GM20000 (cell line): ENCODE measurements at regions not wholly inside any gene's neighbourhood (a gene's known extent, or its start where the extent isn't known, plus 50 kb on each side); places are given as distances from the start of the nearest gene placed in this dataset.
"Not testable (repeated sequence)": the region's sequence is repeated elsewhere in the genome, so short reads cannot be mapped to it uniquely, and the experiment has no call there.

Experiments
- DNase-seq: peaks from one replicate; pipeline ENCODE4 v3.0.0; 2012; ENCODE audit warnings: low spot score
- CTCF ChIP-seq: IDR thresholded peaks from 2 replicates; pipeline ENCODE4 v1.5.1; 2012; ENCODE audit warnings: mild to moderate bottlenecking, control low read depth; ENCODE audit errors: extremely low read depth, missing control alignments

- no peak for TF ChIP-seq CTCF
- no peak for DNase-seq
These were observed 378.4 kb downstream of the KCNRG start for GRCh38 chr13:50393628-50394027.

- no peak for DNase-seq
- no peak for TF ChIP-seq CTCF
These were observed 380.8 kb downstream of the KCNRG start for GRCh38 chr13:50396001-50396400.

- DNase-seq, result not testable (repeated sequence)
These were observed 381.4 kb downstream of the KCNRG start for GRCh38 chr13:50396618-50397017.

- no peak for TF ChIP-seq CTCF
- DNase-seq, result no peak
These were observed 384.9 kb downstream of the KCNRG start for GRCh38 chr13:50400035-50400726.

GRCh38 chr13:50401049-50401505 is 385.8 kb downstream of the KCNRG start:
- no peak for DNase-seq
- TF ChIP-seq CTCF, result no peak

GRCh38 chr13:50401721-50402465 is 386.6 kb downstream of the KCNRG start:
- DNase-seq, result no peak
- TF ChIP-seq CTCF, result no peak

GRCh38 chr13:50403311-50403710 is 388.1 kb downstream of the KCNRG start:
- TF ChIP-seq CTCF, result no peak
- no peak for DNase-seq
